ENCODE measurements at regions not wholly inside any gene's neighbourhood (a gene's known extent, or its start where the extent isn't known, plus 50 kb on each side); places are given as distances from the start of the nearest gene placed in this dataset.

- H3K4me1 Mint-ChIP-seq (ENCODE audit: low read depth), result no peaks in the 10 kb centered on the region
Observed at GRCh38 chr21:21915816-21916215, 917.6 kb downstream of the NCAM2 start.

GRCh38 chr21:21921410-21922232 is 923.4 kb downstream of the NCAM2 start:
- H3K27ac Mint-ChIP-seq, result no peak overlapping the region
- intact Hi-C loops (cut with micrococcal nuclease), result loop anchor here (5.0 kb wide), 1 partner anchor 919 kb away; no protein-coding TSS in a partner anchor
- H3K4me3 Mint-ChIP-seq (ENCODE audit: low read depth), result no peak overlapping the region
- no peak for DNase-seq (ENCODE audit: low spot score)
- H3K27me3 Mint-ChIP-seq (ENCODE audit: low read depth), result no peaks in the 10 kb centered on the region
- no peaks in the 10 kb centered on the region for H3K36me3 Mint-ChIP-seq (ENCODE audit: low read depth)
- peaks cover 4% of the 10 kb centered on the region for H3K9me3 Mint-ChIP-seq
- H3K4me1 Mint-ChIP-seq (ENCODE audit: low read depth), result no peaks in the 10 kb centered on the region

More at GRCh38 chr21:21915816-21916215, 917.6 kb downstream of the NCAM2 start:
- Mint-ChIP-seq H3K27ac (no peak overlapping the region), H3K27me3 (ENCODE audit: low read depth) (no peaks in the 10 kb centered on the region), H3K9me3 (peaks cover 18% of the 10 kb centered on the region), H3K4me3 (ENCODE audit: low read depth) (no peak overlapping the region), H3K36me3 (ENCODE audit: low read depth) (no peaks in the 10 kb centered on the region)
- DNase-seq (ENCODE audit: low spot score), result no peak
- intact Hi-C loops (cut with micrococcal nuclease), result no loop called here

DNA sequence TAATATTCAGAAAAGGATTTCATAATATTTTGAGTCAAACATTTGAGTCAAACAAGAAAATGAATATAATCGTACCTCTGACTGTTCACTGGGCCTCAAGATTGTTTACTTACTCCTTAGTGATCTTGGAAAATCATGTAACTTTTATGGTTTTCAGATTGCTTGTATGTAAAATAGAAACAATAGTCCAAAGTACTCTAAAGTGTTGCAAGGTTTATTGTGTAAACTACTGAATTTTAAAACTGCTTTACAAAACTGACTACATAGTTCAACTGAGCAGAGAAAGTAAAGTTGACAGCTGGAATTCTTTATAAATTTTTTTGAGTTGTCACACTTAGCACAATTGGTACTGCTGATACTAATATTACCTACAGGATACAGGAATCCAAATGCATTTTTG is 931.0 kb downstream of the NCAM2 start:
- H3K4me1 Mint-ChIP-seq (ENCODE audit: low read depth), result no peaks in the 10 kb centered on the region
- H3K36me3 Mint-ChIP-seq (ENCODE audit: low read depth), result no peaks in the 10 kb centered on the region
- no peaks in the 10 kb centered on the region for H3K27me3 Mint-ChIP-seq (ENCODE audit: low read depth)
- no peak overlapping the region for H3K27ac Mint-ChIP-seq
- no peaks in the 10 kb centered on the region for H3K9me3 Mint-ChIP-seq
- no peak overlapping the region for H3K4me3 Mint-ChIP-seq (ENCODE audit: low read depth)
- intact Hi-C loops (cut with micrococcal nuclease), result no loop called here
- no peak for DNase-seq (ENCODE audit: low spot score)

- H3K4me1 Mint-ChIP-seq (ENCODE audit: low read depth), result no peaks in the 10 kb centered on the region
- no peak overlapping the region for H3K4me3 Mint-ChIP-seq (ENCODE audit: low read depth)
- no peak for DNase-seq (ENCODE audit: low spot score)
- H3K27me3 Mint-ChIP-seq (ENCODE audit: low read depth), result no peaks in the 10 kb centered on the region
- H3K9me3 Mint-ChIP-seq, result no peaks in the 10 kb centered on the region
- intact Hi-C loops (cut with micrococcal nuclease), result no loop called here
- no peak overlapping the region for H3K27ac Mint-ChIP-seq
- H3K36me3 Mint-ChIP-seq (ENCODE audit: low read depth), result no peaks in the 10 kb centered on the region
Observed at GRCh38 chr21:21929789-21930188, 931.6 kb downstream of the NCAM2 start.

DNA sequence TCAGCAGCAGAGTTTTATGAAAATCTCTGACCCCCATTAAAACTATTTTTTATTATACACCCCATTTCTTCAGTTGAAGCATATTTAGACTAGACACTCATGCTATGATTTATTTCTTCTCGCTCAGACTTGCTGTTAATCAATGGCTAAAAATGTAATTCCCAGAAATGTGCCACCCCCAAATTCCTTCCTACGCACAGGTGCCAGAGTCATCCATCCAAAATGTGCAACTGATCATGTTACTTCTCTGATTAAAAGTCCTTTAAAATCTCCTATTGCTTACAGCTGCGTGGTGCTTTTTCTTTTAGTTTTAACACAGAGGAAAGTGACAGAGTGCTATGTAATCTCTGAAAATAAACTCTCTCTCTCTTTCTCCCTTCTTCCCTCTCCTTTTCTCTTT is 954.4 kb downstream of the NCAM2 start:
- no peak for DNase-seq (ENCODE audit: low spot score)
- Mint-ChIP-seq H3K36me3 (ENCODE audit: low read depth) (no peaks in the 10 kb centered on the region), H3K27ac (no peak overlapping the region), H3K4me3 (ENCODE audit: low read depth) (no peak overlapping the region), H3K27me3 (ENCODE audit: low read depth) (no peaks in the 10 kb centered on the region), H3K4me1 (ENCODE audit: low read depth) (no peaks in the 10 kb centered on the region), H3K9me3 (peaks cover 9% of the 10 kb centered on the region)
- intact Hi-C loops (cut with micrococcal nuclease), result no loop called here

GRCh38 chr21:21955204-21955603 is 957.0 kb downstream of the NCAM2 start:
- H3K27ac Mint-ChIP-seq, result no peak overlapping the region
- H3K4me3 Mint-ChIP-seq (ENCODE audit: low read depth), result no peak overlapping the region
- no peaks in the 10 kb centered on the region for H3K36me3 Mint-ChIP-seq (ENCODE audit: low read depth)
- no peaks in the 10 kb centered on the region for H3K27me3 Mint-ChIP-seq (ENCODE audit: low read depth)
- H3K9me3 Mint-ChIP-seq, result peaks cover 5% of the 10 kb centered on the region
- intact Hi-C loops (cut with micrococcal nuclease), result no loop called here
- no peak for DNase-seq (ENCODE audit: low spot score)
- H3K4me1 Mint-ChIP-seq (ENCODE audit: low read depth), result no peaks in the 10 kb centered on the region

DNA sequence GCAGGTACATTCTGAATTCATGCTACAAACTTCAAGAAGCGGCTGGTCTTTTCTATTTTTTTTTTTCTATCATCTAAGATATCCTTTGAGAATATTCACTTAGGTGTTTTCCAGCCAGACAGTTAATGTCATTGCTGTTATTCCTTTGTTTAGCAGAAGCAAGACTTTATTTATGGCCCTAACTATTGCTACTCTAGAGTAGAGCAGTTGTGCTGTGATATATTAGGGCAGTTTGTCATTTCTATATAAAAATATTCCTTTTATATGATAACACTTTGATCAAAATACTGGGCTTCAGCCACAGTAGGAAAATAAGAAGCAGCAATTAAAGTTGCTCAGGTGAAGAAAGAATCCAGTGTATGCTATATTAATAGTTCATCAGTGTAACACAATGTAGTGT is 959.3 kb downstream of the NCAM2 start:
- intact Hi-C loops (cut with micrococcal nuclease), result no loop called here
- no peaks in the 10 kb centered on the region for H3K27me3 Mint-ChIP-seq (ENCODE audit: low read depth)
- peaks cover 8% of the 10 kb centered on the region for H3K9me3 Mint-ChIP-seq
- no peaks in the 10 kb centered on the region for H3K36me3 Mint-ChIP-seq (ENCODE audit: low read depth)
- no peaks in the 10 kb centered on the region for H3K4me1 Mint-ChIP-seq (ENCODE audit: low read depth)
- no peak for DNase-seq (ENCODE audit: low spot score)
- no peak overlapping the region for H3K4me3 Mint-ChIP-seq (ENCODE audit: low read depth)
- H3K27ac Mint-ChIP-seq, result no peak overlapping the region

DNA sequence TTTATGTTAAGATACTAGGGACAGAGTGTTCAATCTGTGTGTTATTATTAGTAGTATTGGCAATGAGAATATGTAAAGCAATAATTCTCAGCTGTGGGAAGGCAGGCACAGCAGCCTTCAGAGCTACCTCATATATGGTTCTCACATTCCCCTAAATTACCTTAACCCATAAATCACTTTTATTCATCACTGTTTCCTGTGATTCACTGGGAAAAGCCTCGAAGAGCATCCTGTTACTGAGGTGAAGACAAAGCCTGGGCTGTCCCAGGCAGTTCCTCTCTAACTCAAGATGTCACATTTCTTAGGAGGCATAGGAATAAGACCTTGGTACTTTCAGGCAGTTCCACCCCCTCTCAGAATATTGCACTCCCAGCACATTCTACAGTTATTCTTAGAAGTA is 965.7 kb downstream of the NCAM2 start:
- no peaks in the 10 kb centered on the region for H3K36me3 Mint-ChIP-seq (ENCODE audit: low read depth)
- no peaks in the 10 kb centered on the region for H3K4me1 Mint-ChIP-seq (ENCODE audit: low read depth)
- H3K4me3 Mint-ChIP-seq (ENCODE audit: low read depth), result no peak overlapping the region
- H3K9me3 Mint-ChIP-seq, result peaks cover 37% of the 10 kb centered on the region
- no peak for DNase-seq (ENCODE audit: low spot score)
- H3K27ac Mint-ChIP-seq, result no peak overlapping the region
- intact Hi-C loops (cut with micrococcal nuclease), result no loop called here
- H3K27me3 Mint-ChIP-seq (ENCODE audit: low read depth), result no peaks in the 10 kb centered on the region

GRCh38 chr21:21968810-21969209 is 970.6 kb downstream of the NCAM2 start:
- no peaks in the 10 kb centered on the region for H3K36me3 Mint-ChIP-seq (ENCODE audit: low read depth)
- no peak for DNase-seq (ENCODE audit: low spot score)
- H3K27me3 Mint-ChIP-seq (ENCODE audit: low read depth), result no peaks in the 10 kb centered on the region
- H3K4me1 Mint-ChIP-seq (ENCODE audit: low read depth), result no peaks in the 10 kb centered on the region
- H3K4me3 Mint-ChIP-seq (ENCODE audit: low read depth), result no peak overlapping the region
- H3K9me3 Mint-ChIP-seq, result peaks cover 37% of the 10 kb centered on the region
- H3K27ac Mint-ChIP-seq, result no peak overlapping the region
- intact Hi-C loops (cut with micrococcal nuclease), result no loop called here

DNA sequence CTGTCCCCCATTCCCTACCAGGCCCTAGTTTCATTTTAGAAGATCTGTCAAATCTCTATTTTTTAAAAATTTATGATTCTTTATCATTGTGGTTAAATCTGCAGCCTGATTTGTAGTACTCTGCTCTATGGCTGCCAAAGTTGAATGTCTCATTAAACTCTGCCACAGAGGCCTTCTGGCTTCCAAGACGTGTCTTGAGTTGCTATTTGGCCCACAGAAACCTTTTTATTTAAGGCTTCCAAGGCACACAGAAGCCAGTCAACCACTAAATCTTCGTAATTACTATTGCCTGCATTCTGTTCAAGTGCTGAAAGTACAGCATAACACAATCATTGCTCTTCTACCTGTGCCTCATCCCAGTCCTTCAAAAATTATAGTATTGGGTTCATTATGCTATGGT is 971.0 kb downstream of the NCAM2 start:
- DNase-seq (ENCODE audit: low spot score), result no peak
- H3K4me3 Mint-ChIP-seq (ENCODE audit: low read depth), result no peak overlapping the region
- H3K9me3 Mint-ChIP-seq, result peaks cover 36% of the 10 kb centered on the region
- no peaks in the 10 kb centered on the region for H3K36me3 Mint-ChIP-seq (ENCODE audit: low read depth)
- intact Hi-C loops (cut with micrococcal nuclease), result no loop called here
- no peak overlapping the region for H3K27ac Mint-ChIP-seq
- no peaks in the 10 kb centered on the region for H3K27me3 Mint-ChIP-seq (ENCODE audit: low read depth)
- H3K4me1 Mint-ChIP-seq (ENCODE audit: low read depth), result no peaks in the 10 kb centered on the region

DNA sequence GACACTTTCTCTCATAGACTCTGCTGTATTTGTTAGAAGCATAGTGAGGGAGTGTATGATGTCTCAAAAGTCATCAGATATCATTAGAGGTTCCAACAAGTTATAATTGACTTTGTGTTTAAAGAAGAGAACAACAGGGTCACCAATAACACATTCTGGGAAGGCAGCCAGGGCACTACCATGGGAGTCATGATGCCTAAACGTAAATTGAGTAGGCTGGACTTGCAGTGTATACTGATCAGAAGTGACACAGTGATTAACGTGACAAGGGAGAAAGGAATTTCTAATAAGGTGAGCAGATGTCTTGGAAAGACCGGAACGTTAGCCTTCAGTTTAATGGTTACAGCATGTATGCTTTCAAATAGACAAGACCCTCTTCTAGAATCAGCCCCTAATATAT is 973.2 kb downstream of the NCAM2 start:
- intact Hi-C loops (cut with micrococcal nuclease), result no loop called here
- no peaks in the 10 kb centered on the region for H3K4me1 Mint-ChIP-seq (ENCODE audit: low read depth)
- no peaks in the 10 kb centered on the region for H3K36me3 Mint-ChIP-seq (ENCODE audit: low read depth)
- no peak overlapping the region for H3K4me3 Mint-ChIP-seq (ENCODE audit: low read depth)
- DNase-seq (ENCODE audit: low spot score), result no peak
- no peaks in the 10 kb centered on the region for H3K27me3 Mint-ChIP-seq (ENCODE audit: low read depth)
- H3K9me3 Mint-ChIP-seq, result peaks cover 34% of the 10 kb centered on the region
- no peak overlapping the region for H3K27ac Mint-ChIP-seq

- no peak overlapping the region for H3K27ac Mint-ChIP-seq
- H3K27me3 Mint-ChIP-seq (ENCODE audit: low read depth), result no peaks in the 10 kb centered on the region
- intact Hi-C loops (cut with micrococcal nuclease), result no loop called here
Observed at GRCh38 chr21:21973806-21974205, 975.6 kb downstream of the NCAM2 start.

DNA sequence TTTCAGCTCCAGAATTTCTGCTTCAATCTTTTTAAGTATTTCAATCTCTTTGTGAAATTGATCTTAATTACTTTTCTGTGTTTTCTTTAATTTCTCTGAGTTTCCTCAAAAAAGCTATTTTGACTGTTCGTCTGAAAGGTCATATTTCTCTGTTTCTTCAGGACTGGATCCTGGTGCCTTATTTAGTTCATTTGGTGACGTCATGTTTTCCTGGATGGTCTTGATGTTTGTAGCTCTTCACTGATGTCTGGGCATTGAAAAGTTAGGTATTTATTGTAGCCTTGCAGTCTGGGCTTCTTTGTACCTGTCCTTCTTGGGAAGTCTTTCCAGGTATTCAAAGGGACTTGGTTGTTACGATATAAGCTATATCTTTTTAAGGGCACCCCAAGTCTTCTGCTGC is 998.7 kb downstream of the NCAM2 start:
- Mint-ChIP-seq H3K27ac (no peak overlapping the region), H3K27me3 (ENCODE audit: low read depth) (no peaks in the 10 kb centered on the region), H3K4me3 (ENCODE audit: low read depth) (no peak overlapping the region), H3K9me3 (peaks cover 26% of the 10 kb centered on the region), H3K36me3 (ENCODE audit: low read depth) (no peaks in the 10 kb centered on the region), H3K4me1 (ENCODE audit: low read depth) (no peaks in the 10 kb centered on the region)
- no peak for DNase-seq (ENCODE audit: low spot score)
- intact Hi-C loops (cut with micrococcal nuclease), result no loop called here

More at GRCh38 chr21:21973806-21974205, 975.6 kb downstream of the NCAM2 start:
- no peak overlapping the region for H3K4me3 Mint-ChIP-seq (ENCODE audit: low read depth)
- no peak for DNase-seq (ENCODE audit: low spot score)
- H3K4me1 Mint-ChIP-seq (ENCODE audit: low read depth), result no peaks in the 10 kb centered on the region
- H3K36me3 Mint-ChIP-seq (ENCODE audit: low read depth), result no peaks in the 10 kb centered on the region
- H3K9me3 Mint-ChIP-seq, result peaks cover 27% of the 10 kb centered on the region
